K562 (cell line): ENCODE measurements at regions not wholly inside any gene's neighbourhood (a gene's known extent, or its start where the extent isn't known, plus 50 kb on each side); places are given as distances from the start of the nearest gene placed in this dataset.

Source experiments
- ATF4 ChIP-seq: fragments of 450-650 bp; formaldehyde crosslinking; IDR thresholded peaks from 2 replicates; pipeline ENCODE4 v1.4.0; 2022; ENCODE audit warnings: mild to moderate bottlenecking, moderate library complexity
- IRF9 ChIP-seq: fragments of 450-650 bp; IDR thresholded peaks from 2 replicates; pipeline ENCODE4 v1.6.1; 2016; ENCODE audit warnings: missing biosample characterization, missing genetic modification characterization
- TF ChIP-seq, protein P1 (sequence below): sonication (generic); formaldehyde crosslinking; IDR thresholded peaks from 2 replicates; pipeline ENCODE4 v1.8.1; 2023; ENCODE audit warnings: missing genetic modification reagents, mild to moderate bottlenecking, borderline replicate concordance

GRCh38 chr22:25282346-25282670 is 62.9 kb downstream of the CRYBB2 start (continued):
- TF ChIP-seq, protein P1, sequence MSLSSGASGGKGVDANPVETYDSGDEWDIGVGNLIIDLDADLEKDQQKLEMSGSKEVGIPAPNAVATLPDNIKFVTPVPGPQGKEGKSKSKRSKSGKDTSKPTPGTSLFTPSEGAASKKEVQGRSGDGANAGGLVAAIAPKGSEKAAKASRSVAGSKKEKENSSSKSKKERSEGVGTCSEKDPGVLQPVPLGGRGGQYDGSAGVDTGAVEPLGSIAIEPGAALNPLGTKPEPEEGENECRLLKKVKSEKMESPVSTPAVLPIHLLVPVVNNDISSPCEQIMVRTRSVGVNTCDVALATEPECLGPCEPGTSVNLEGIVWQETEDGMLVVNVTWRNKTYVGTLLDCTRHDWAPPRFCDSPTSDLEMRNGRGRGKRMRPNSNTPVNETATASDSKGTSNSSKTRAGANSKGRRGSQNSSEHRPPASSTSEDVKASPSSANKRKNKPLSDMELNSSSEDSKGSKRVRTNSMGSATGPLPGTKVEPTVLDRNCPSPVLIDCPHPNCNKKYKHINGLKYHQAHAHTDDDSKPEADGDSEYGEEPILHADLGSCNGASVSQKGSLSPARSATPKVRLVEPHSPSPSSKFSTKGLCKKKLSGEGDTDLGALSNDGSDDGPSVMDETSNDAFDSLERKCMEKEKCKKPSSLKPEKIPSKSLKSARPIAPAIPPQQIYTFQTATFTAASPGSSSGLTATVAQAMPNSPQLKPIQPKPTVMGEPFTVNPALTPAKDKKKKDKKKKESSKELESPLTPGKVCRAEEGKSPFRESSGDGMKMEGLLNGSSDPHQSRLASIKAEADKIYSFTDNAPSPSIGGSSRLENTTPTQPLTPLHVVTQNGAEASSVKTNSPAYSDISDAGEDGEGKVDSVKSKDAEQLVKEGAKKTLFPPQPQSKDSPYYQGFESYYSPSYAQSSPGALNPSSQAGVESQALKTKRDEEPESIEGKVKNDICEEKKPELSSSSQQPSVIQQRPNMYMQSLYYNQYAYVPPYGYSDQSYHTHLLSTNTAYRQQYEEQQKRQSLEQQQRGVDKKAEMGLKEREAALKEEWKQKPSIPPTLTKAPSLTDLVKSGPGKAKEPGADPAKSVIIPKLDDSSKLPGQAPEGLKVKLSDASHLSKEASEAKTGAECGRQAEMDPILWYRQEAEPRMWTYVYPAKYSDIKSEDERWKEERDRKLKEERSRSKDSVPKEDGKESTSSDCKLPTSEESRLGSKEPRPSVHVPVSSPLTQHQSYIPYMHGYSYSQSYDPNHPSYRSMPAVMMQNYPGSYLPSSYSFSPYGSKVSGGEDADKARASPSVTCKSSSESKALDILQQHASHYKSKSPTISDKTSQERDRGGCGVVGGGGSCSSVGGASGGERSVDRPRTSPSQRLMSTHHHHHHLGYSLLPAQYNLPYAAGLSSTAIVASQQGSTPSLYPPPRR (CRISPR knock-in tag) = no peak
- no peak for TF ChIP-seq ATF4 (CRISPR knock-in tag)
- TF ChIP-seq IRF9 (tag) = no peak
